ENCODE measurements at regions not wholly inside any gene's neighbourhood (a gene's known extent, or its start where the extent isn't known, plus 50 kb on each side); places are given as distances from the start of the nearest gene placed in this dataset.

DNA sequence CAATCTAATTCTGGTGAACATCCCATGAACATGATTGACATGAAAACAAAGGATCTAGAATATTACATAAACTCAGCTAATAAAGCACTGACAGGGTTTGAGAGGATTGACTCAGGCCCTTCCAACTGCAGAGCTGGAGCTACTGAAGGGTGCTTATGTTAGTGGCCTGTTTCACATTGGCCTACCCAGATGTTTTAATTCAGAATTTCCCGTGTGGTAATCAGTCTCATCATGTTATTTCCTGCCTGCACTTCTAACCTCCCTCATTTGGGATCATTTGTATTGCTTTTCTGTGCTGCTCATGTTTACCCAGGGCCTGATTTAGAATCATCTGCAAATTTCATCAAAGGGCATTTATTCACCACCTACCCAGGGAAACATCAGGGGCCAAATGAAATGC, 270.3 kb downstream of the PLPP3 start:
- intact Hi-C loops (cut with DNase I; ENCODE audit: low total_unique reads) (no loop called here), in situ Hi-C loops (cut with MboI; ENCODE audit: low pct_ligation_motif_present in 1 of 4, low pct_unique_long_range_greater_than_20kb in 1 of 4, low sequenced_read_pairs in 3 of 4) (no loop called here)
- Histone ChIP-seq H3K9me3 (no peaks in the 10 kb centered on the region), H3K36me3 (no peaks in the 10 kb centered on the region), H3K4me3 (no peak overlapping the region), H3K27ac (no peak overlapping the region), H3K27me3 (no peaks in the 10 kb centered on the region), H3K4me1 (no peaks in the 10 kb centered on the region)
- WGBS, 2 donors (ENCODE audit: low coverage in 1 of 2), result 50 to 64% methylated on average over 1 of the region's 1 CpG
- no peak for DNase-seq
- no peak for TF ChIP-seq POLR2A (IDR thresholded peaks at IDR 0.05)

DNA sequence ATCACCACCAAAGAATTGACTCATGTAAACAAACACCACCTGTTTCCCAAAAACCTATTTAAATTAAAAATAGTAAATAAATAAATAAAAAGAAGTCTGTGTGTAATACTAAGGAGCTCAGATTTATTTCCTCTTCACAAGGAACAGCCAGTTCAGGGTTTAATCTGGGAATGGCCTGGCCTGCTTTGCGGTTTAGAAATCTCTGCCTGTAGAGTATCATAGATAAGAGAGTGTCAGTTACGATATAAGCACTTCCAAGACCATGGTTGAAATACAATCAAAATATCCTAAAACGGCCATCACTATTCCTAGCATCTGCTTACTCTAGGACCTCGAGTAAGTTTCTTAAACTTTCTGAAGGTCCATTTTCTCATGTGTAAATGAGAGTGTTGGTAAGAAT, 274.4 kb downstream of the PLPP3 start:
- no peak for TF ChIP-seq POLR2A (IDR thresholded peaks at IDR 0.05)
- TF ChIP-seq, protein P1, sequence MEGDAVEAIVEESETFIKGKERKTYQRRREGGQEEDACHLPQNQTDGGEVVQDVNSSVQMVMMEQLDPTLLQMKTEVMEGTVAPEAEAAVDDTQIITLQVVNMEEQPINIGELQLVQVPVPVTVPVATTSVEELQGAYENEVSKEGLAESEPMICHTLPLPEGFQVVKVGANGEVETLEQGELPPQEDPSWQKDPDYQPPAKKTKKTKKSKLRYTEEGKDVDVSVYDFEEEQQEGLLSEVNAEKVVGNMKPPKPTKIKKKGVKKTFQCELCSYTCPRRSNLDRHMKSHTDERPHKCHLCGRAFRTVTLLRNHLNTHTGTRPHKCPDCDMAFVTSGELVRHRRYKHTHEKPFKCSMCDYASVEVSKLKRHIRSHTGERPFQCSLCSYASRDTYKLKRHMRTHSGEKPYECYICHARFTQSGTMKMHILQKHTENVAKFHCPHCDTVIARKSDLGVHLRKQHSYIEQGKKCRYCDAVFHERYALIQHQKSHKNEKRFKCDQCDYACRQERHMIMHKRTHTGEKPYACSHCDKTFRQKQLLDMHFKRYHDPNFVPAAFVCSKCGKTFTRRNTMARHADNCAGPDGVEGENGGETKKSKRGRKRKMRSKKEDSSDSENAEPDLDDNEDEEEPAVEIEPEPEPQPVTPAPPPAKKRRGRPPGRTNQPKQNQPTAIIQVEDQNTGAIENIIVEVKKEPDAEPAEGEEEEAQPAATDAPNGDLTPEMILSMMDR (IDR thresholded peaks at IDR 0.05), result no peak
- TF ChIP-seq EP300 (IDR thresholded peaks at IDR 0.05; ENCODE audit: low read depth), result no peak
- no peak for TF ChIP-seq POLR2AphosphoS5 (IDR thresholded peaks at IDR 0.05)
- in situ Hi-C loops (cut with MboI; ENCODE audit: low pct_ligation_motif_present in 1 of 4, low pct_unique_long_range_greater_than_20kb in 1 of 4, low sequenced_read_pairs in 3 of 4) (no loop called here), intact Hi-C loops (cut with DNase I; ENCODE audit: low total_unique reads) (no loop called here)
- Histone ChIP-seq H3K4me1 (no peaks in the 10 kb centered on the region), H3K9me3 (no peaks in the 10 kb centered on the region), H3K27me3 (no peaks in the 10 kb centered on the region), H3K4me3 (no peak overlapping the region), H3K36me3 (no peaks in the 10 kb centered on the region), H3K27ac (no peak overlapping the region)
- no peak for DNase-seq
- 72 to 77% methylated on average over 4 of the region's 4 CpGs for WGBS, 2 donors (ENCODE audit: low coverage in 1 of 2)

DNA sequence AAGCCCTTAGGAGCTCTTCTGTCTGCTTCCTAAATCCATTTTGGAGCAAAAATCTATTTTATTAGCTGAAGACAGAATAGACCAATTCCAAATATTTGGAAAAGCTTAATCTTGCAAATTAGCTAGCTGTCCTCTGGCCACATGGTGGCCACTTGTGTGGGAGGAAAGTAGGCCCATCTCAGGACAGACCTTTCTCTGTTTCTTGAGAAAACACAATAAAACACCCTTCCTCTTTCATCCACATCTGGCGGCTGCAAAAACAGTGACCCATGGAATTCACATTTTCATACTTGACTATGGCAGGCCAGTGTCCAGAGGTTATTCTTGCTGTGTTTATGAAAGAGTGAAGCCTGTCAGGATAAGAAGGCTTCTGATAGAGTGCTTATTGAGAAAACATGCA, 275.6 kb downstream of the PLPP3 start:
- Histone ChIP-seq H3K4me3 (no peak overlapping the region), H3K4me1 (no peaks in the 10 kb centered on the region), H3K9me3 (no peaks in the 10 kb centered on the region), H3K27ac (no peak overlapping the region), H3K27me3 (no peaks in the 10 kb centered on the region), H3K36me3 (no peaks in the 10 kb centered on the region)
- 82% methylated on average over 1 of the region's 1 CpG; no CpG with 5 or more reads in 1 of the 2 donors for WGBS, 2 donors (ENCODE audit: low coverage in 1 of 2)
- intact Hi-C loops (cut with DNase I; ENCODE audit: low total_unique reads) (no loop called here), in situ Hi-C loops (cut with MboI; ENCODE audit: low pct_ligation_motif_present in 1 of 4, low pct_unique_long_range_greater_than_20kb in 1 of 4, low sequenced_read_pairs in 3 of 4) (no loop called here)
- DNase-seq, result no peak
- TF ChIP-seq EP300 (IDR thresholded peaks at IDR 0.05; ENCODE audit: low read depth) (no peak), POLR2A (IDR thresholded peaks at IDR 0.05) (no peak), POLR2AphosphoS5 (IDR thresholded peaks at IDR 0.05) (no peak)
- TF ChIP-seq, protein P1 (IDR thresholded peaks at IDR 0.05), result no peak

DNA sequence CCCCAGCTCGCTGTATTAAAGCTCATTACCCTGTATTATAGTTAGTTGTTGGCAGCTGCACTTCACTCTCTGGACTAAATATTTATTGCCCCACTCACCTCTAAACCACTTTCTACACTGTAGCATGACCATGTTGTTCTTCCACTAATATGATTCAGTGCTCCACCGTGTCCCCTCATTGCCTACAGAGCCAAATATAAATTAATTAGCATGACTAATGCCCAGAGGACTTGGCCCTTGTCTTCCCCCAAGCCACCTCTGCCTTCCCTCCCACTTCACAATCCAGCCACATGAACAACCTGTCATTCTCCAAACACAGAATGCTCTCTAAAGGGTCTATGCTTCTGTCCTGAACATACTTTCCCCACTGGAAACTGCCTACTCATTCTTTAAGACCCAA, 276.5 kb downstream of the PLPP3 start:
- Histone ChIP-seq H3K36me3 (no peaks in the 10 kb centered on the region), H3K27ac (no peak overlapping the region), H3K27me3 (no peaks in the 10 kb centered on the region), H3K4me1 (peaks cover 0 to 3% (median 1%) of the 10 kb centered on the region in 4 donors), H3K9me3 (no peaks in the 10 kb centered on the region), H3K4me3 (no peak overlapping the region)
- 60 to 80% methylated on average over 1 to 2 of the region's 2 CpGs for WGBS, 2 donors (ENCODE audit: low coverage in 1 of 2)
- TF ChIP-seq EP300 (IDR thresholded peaks at IDR 0.05; ENCODE audit: low read depth), result no peak
- in situ Hi-C loops (cut with MboI; ENCODE audit: low pct_ligation_motif_present in 1 of 4, low pct_unique_long_range_greater_than_20kb in 1 of 4, low sequenced_read_pairs in 3 of 4) (no loop called here), intact Hi-C loops (cut with DNase I; ENCODE audit: low total_unique reads) (no loop called here)
- DNase-seq, result no peak

DNA sequence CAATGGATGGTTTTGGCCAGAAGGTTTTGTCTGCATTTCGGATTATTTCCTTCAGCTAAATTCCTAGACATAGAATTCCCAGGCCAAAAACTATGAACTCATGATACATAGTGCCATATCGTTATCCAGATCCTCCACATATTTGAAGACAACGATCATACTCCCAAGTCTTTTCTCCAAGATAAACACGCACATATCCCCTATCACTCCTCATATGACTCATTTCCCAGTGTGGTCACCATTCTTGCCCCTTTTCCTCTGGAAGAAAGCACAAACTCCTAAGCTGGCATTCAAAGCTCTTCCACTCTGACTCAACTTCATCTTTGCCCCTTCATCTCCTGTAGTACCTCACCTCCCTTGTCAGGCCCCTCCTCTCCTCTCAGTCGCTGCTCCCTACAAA, 277.6 kb downstream of the PLPP3 start:
- WGBS, 2 donors (ENCODE audit: low coverage in 1 of 2), result 75 to 95% methylated on average over 5 of the region's 5 CpGs
- Histone ChIP-seq H3K27ac (no peak overlapping the region), H3K4me3 (no peak overlapping the region), H3K4me1 (peaks cover 0 to 8% (median 4%) of the 10 kb centered on the region in 4 donors), H3K27me3 (no peaks in the 10 kb centered on the region), H3K36me3 (no peaks in the 10 kb centered on the region), H3K9me3 (no peaks in the 10 kb centered on the region)
- in situ Hi-C loops (cut with MboI; ENCODE audit: low pct_ligation_motif_present in 1 of 4, low pct_unique_long_range_greater_than_20kb in 1 of 4, low sequenced_read_pairs in 3 of 4), result no loop called here
- DNase-seq, result no peak
- intact Hi-C loops (cut with DNase I; ENCODE audit: low total_unique reads), result no loop called here
- no peak for TF ChIP-seq EP300 (IDR thresholded peaks at IDR 0.05; ENCODE audit: low read depth)
- TF ChIP-seq, protein P1 (IDR thresholded peaks at IDR 0.05), result no peak
- TF ChIP-seq POLR2AphosphoS5 (IDR thresholded peaks at IDR 0.05), result no peak
- TF ChIP-seq POLR2A (IDR thresholded peaks at IDR 0.05), result no peak
